HT-29 (cell line): ENCODE measurements at regions not wholly inside any gene's neighbourhood (a gene's known extent, or its start where the extent isn't known, plus 50 kb on each side); places are given as distances from the start of the nearest gene placed in this dataset.

Source experiments
- DNase-seq: peaks from one replicate; pipeline ENCODE4 v3.0.0-alpha.2; 2015; ENCODE audit warnings: low spot score

GRCh38 chr12:67426067-67426466 lies 156.9 kb downstream of the CAND1 start:
- no peak for DNase-seq

- DNase-seq: no peak
Measured at GRCh38 chr12:67427336-67427735, 158.2 kb downstream of the CAND1 start.

GRCh38 chr12:67428431-67428830 lies 159.3 kb downstream of the CAND1 start:
- DNase-seq: no peak

- DNase-seq: no peak
Measured at GRCh38 chr12:67430708-67431335, 161.7 kb downstream of the CAND1 start.

- no peak for DNase-seq
Measured at GRCh38 chr12:67431411-67432020, 162.4 kb downstream of the CAND1 start.

- no peak for DNase-seq
Measured at GRCh38 chr12:67433385-67434175, 164.4 kb downstream of the CAND1 start.

GRCh38 chr12:67434671-67435370 lies 165.7 kb downstream of the CAND1 start:
- no peak for DNase-seq

- no peak for DNase-seq
Measured at GRCh38 chr12:67436230-67436629, 167.1 kb downstream of the CAND1 start.

- no peak for DNase-seq
Measured at GRCh38 chr12:67437011-67437410, 167.9 kb downstream of the CAND1 start.

GRCh38 chr12:67439611-67440010 lies 170.5 kb downstream of the CAND1 start:
- DNase-seq: no peak

- DNase-seq: peak; percentile 91
Measured at GRCh38 chr12:67441736-67442346, 172.7 kb downstream of the CAND1 start.

- DNase-seq: peak; percentile 55
Measured at GRCh38 chr12:67442347-67442841, 173.2 kb downstream of the CAND1 start.

- DNase-seq: no peak
Measured at GRCh38 chr12:67442896-67443295, 173.7 kb downstream of the CAND1 start.

GRCh38 chr12:67444542-67444941 lies 175.4 kb downstream of the CAND1 start:
- DNase-seq: no peak

GRCh38 chr12:67446716-67447115 lies 177.6 kb downstream of the CAND1 start:
- DNase-seq: no peak

GRCh38 chr12:67447180-67447579 lies 178.0 kb downstream of the CAND1 start:
- DNase-seq: no peak

- DNase-seq: no peak
Measured at GRCh38 chr12:67449591-67450052, 180.5 kb downstream of the CAND1 start.

GRCh38 chr12:67450441-67450840 lies 181.3 kb downstream of the CAND1 start:
- DNase-seq: no peak

- no peak for DNase-seq
Measured at GRCh38 chr12:67451206-67451605, 182.0 kb downstream of the CAND1 start.

GRCh38 chr12:67452119-67452805 lies 183.1 kb downstream of the CAND1 start:
- DNase-seq: no peak

GRCh38 chr12:67453191-67453590 lies 184.0 kb downstream of the CAND1 start:
- no peak for DNase-seq
